GM12878 (cell line): ENCODE measurements at regions not wholly inside any gene's neighbourhood (a gene's known extent, or its start where the extent isn't known, plus 50 kb on each side); places are given as distances from the start of the nearest gene placed in this dataset.

Experiments used
- BCL11A ChIP-seq: IDR thresholded peaks from 2 replicates; pipeline ENCODE4 v1.6.1; 2011; ENCODE audit warnings: low read depth, low read length
- EZH2 ChIP-seq: IDR thresholded peaks from 2 replicates; pipeline ENCODE4 v1.6.1; 2012; ENCODE audit warnings: low read depth, mild to moderate bottlenecking, control low read depth, inconsistent platforms, low read length, borderline replicate concordance; ENCODE audit not compliant: control insufficient read depth
- HCFC1 ChIP-seq: fragments of 150-350 bp; IDR thresholded peaks from 2 replicates; pipeline ENCODE4 v1.6.1; 2014; ENCODE audit warnings: low read length
- NFYB ChIP-seq: IDR thresholded peaks from 2 replicates; pipeline ENCODE4 v1.6.1; 2011; ENCODE audit warnings: low read depth, mild to moderate bottlenecking, low read length, improper control_type of control experiment, moderate library complexity; ENCODE audit not compliant: insufficient read depth
- POLR2A ChIP-seq: IDR thresholded peaks from 2 replicates; pipeline ENCODE4 v1.6.1; 2011; ENCODE audit warnings: low read depth, mild to moderate bottlenecking, low read length
- RAD21 ChIP-seq: IDR thresholded peaks from 2 replicates; pipeline ENCODE4 v1.6.1; 2011; ENCODE audit warnings: mild to moderate bottlenecking, low read depth, low read length, moderate library complexity; ENCODE audit not compliant: insufficient read depth
- SMC3 ChIP-seq: IDR thresholded peaks from 2 replicates; pipeline ENCODE4 v1.6.1; 2011; ENCODE audit warnings: low read length, improper control_type of control experiment, borderline replicate concordance
- TCF3 ChIP-seq: IDR thresholded peaks from 2 replicates; pipeline ENCODE4 v1.6.1; 2012; ENCODE audit warnings: low read depth, mild to moderate bottlenecking, low read length, borderline replicate concordance; ENCODE audit not compliant: insufficient read depth
- TF ChIP-seq, protein P1 (sequence below), 3 experiments: IDR thresholded peaks in 2 of 3; conservative IDR thresholded peaks in 1 of 3; 2 replicates each; pipeline ENCODE4 v1.5.1; 2011; ENCODE audit warnings: low read depth in 3 of 3, low read length in 3 of 3, mild to moderate bottlenecking in 3 of 3, control low read depth in 2 of 3, moderate library complexity in 2 of 3, inconsistent platforms in 1 of 3, mixed read lengths in 1 of 3; ENCODE audit not compliant: control insufficient read depth in 2 of 3, insufficient read depth in 1 of 3; ENCODE audit errors: extremely low read depth in 1 of 3
- TF ChIP-seq, protein P2 (sequence below): IDR thresholded peaks from 2 replicates; pipeline ENCODE4 v1.6.1; 2011; ENCODE audit warnings: borderline replicate concordance, low read depth, mild to moderate bottlenecking, moderate library complexity, low read length; ENCODE audit not compliant: insufficient read depth, poor library complexity, severe bottlenecking

DNA sequence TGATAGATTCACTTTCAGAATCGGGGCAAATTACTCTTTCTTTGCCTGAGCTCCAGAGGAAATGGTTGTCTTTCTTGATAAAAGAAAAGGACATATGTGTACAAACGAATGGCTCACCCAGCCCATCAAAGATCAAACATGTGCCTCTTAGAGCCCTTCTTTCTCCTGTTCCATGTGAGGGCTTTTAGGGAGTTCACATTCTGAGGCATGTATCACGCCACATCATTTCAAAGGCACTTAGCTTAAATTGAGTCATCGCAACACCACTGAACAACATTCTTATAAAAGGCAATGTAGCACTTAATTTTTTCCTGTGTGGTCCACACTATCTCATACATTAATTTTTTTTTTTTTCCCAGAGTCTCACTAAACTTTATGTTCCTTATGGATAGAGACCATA lies 521.0 kb downstream of the SUCLA2 start:
- TF ChIP-seq EZH2, result no peak
- no peak for TF ChIP-seq HCFC1
- TF ChIP-seq, protein P1, sequence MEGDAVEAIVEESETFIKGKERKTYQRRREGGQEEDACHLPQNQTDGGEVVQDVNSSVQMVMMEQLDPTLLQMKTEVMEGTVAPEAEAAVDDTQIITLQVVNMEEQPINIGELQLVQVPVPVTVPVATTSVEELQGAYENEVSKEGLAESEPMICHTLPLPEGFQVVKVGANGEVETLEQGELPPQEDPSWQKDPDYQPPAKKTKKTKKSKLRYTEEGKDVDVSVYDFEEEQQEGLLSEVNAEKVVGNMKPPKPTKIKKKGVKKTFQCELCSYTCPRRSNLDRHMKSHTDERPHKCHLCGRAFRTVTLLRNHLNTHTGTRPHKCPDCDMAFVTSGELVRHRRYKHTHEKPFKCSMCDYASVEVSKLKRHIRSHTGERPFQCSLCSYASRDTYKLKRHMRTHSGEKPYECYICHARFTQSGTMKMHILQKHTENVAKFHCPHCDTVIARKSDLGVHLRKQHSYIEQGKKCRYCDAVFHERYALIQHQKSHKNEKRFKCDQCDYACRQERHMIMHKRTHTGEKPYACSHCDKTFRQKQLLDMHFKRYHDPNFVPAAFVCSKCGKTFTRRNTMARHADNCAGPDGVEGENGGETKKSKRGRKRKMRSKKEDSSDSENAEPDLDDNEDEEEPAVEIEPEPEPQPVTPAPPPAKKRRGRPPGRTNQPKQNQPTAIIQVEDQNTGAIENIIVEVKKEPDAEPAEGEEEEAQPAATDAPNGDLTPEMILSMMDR (IDR thresholded peaks at IDR 0.05 in 2 of 3, conservative IDR thresholded peaks at IDR 0.05 in 1 of 3; ENCODE audit: control insufficient read depth in 2 of 3, extremely low read depth in 1 of 3, insufficient read depth in 1 of 3, low read depth in 3 of 3, low read length in 3 of 3), result no peak
- no peak for TF ChIP-seq POLR2A
- no peak for TF ChIP-seq SMC3
- no peak for TF ChIP-seq NFYB
- TF ChIP-seq TCF3, result no peak
- TF ChIP-seq BCL11A, result no peak
- TF ChIP-seq, protein P2, sequence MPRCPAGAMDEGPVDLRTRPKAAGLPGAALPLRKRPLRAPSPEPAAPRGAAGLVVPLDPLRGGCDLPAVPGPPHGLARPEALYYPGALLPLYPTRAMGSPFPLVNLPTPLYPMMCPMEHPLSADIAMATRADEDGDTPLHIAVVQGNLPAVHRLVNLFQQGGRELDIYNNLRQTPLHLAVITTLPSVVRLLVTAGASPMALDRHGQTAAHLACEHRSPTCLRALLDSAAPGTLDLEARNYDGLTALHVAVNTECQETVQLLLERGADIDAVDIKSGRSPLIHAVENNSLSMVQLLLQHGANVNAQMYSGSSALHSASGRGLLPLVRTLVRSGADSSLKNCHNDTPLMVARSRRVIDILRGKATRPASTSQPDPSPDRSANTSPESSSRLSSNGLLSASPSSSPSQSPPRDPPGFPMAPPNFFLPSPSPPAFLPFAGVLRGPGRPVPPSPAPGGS, result no peak
- TF ChIP-seq RAD21, result no peak
